ENCODE measurements at regions not wholly inside any gene's neighbourhood (a gene's known extent, or its start where the extent isn't known, plus 50 kb on each side); places are given as distances from the start of the nearest gene placed in this dataset.
"Not testable (repeated sequence)": the region's sequence is repeated elsewhere in the genome, so short reads cannot be mapped to it uniquely, and the experiment has no call there.

GRCh38 chr2:58350484-58350883 is 109.4 kb upstream of the FANCL start:
- DNase-seq, result no peak

- DNase-seq, result no peak
Measured at GRCh38 chr2:58347810-58348209, 106.7 kb upstream of the FANCL start.

GRCh38 chr2:58341047-58341446 is 99.9 kb upstream of the FANCL start:
- no peak for DNase-seq

GRCh38 chr2:58339548-58340243 is 98.6 kb upstream of the FANCL start:
- no peak for DNase-seq

- no peak for DNase-seq
Measured at GRCh38 chr2:58336416-58336815, 95.3 kb upstream of the FANCL start.

- DNase-seq, result no peak
Measured at GRCh38 chr2:58334414-58334813, 93.3 kb upstream of the FANCL start.

- not testable (repeated sequence) for DNase-seq
Measured at GRCh38 chr2:58325296-58325895, 84.3 kb upstream of the FANCL start.

- no peak for DNase-seq
Measured at GRCh38 chr2:58319481-58319880, 78.4 kb upstream of the FANCL start.

GRCh38 chr2:58318949-58319348 is 77.8 kb upstream of the FANCL start:
- DNase-seq, result not testable (repeated sequence)

GRCh38 chr2:58313926-58314325 is 72.8 kb upstream of the FANCL start:
- DNase-seq, result no peak

GRCh38 chr2:58308435-58308834 is 67.3 kb upstream of the FANCL start:
- DNase-seq, result no peak

GRCh38 chr2:58304843-58305242 is 63.7 kb upstream of the FANCL start:
- no peak for DNase-seq

- no peak for DNase-seq
Measured at GRCh38 chr2:58299123-58299522, 58.0 kb upstream of the FANCL start.

GRCh38 chr2:58293056-58293455 is 51.9 kb upstream of the FANCL start:
- no peak for DNase-seq

- DNase-seq, result no peak
Measured at GRCh38 chr2:58291726-58292438, 50.8 kb upstream of the FANCL start.

Data from 8988T (cell line).